Stimulated activated naive B cell treated with anti-CD40 and anti-IgM and Interleukin-4, amounts not matched to agents 10 μg/mL and 1 μg/mL and 100 μg/mL, for 72 hours (primary cell): ENCODE measurements at regions not wholly inside any gene's neighbourhood (a gene's known extent, or its start where the extent isn't known, plus 50 kb on each side); places are given as distances from the start of the nearest gene placed in this dataset.
A peak's percentile ranks its signal among the peaks of the same experiment; 100 is the strongest.

Experiments used
- ATAC-seq, 2 donors: fragments of 150-1000 bp; cut with Tn5 transposase; replicated peaks; 2 replicates each; pipeline ENCODE4 v1.10.0; 2021; ENCODE audit warnings: moderate library complexity in 1 of 2
- DNase-seq: peaks from one replicate; pipeline ENCODE4 v3.0.0; 2021
- H3K27ac Mint-ChIP-seq: one replicate; pipeline ENCODE4 v1.8.0; 2022; ENCODE audit warnings: mild to moderate bottlenecking, mixed read lengths
- H3K27me3 Mint-ChIP-seq, 2 donors: one replicate each; pipeline ENCODE4 v1.8.0; 2022; ENCODE audit warnings: mixed read lengths in 2 of 2
- H3K36me3 Mint-ChIP-seq, 2 donors: one replicate each; pipeline ENCODE4 v1.8.0; 2022; ENCODE audit warnings: mixed read lengths in 2 of 2, mild to moderate bottlenecking in 1 of 2
- H3K4me1 Mint-ChIP-seq, 2 donors: one replicate each; pipeline ENCODE4 v1.8.0; 2022; ENCODE audit warnings: mixed read lengths in 2 of 2, mild to moderate bottlenecking in 1 of 2
- H3K4me3 Mint-ChIP-seq, 2 donors: one replicate each; pipeline ENCODE4 v1.8.0; 2022; ENCODE audit warnings: mild to moderate bottlenecking in 2 of 2, mixed read lengths in 2 of 2, moderate library complexity in 1 of 2
- H3K9me3 Mint-ChIP-seq, 2 donors: one replicate each; pipeline ENCODE4 v1.8.0; 2022; ENCODE audit warnings: mixed read lengths in 2 of 2, mild to moderate bottlenecking in 1 of 2

- Mint-ChIP-seq H3K4me1 (peaks cover 0 to 3% of the 10 kb centered on the region in 2 donors), H3K36me3 (no peaks in the 10 kb centered on the region), H3K27ac (no peak overlapping the region), H3K4me3 (no peak overlapping the region), H3K9me3 (no peaks in the 10 kb centered on the region), H3K27me3 (peaks cover 16% of the 10 kb centered on the region in 2 donors)
- DNase-seq, result no peak
- no peak for ATAC-seq
These were observed 96.1 kb upstream of the DIO3 start for GRCh38 chr14:101464984-101465794.

DNA sequence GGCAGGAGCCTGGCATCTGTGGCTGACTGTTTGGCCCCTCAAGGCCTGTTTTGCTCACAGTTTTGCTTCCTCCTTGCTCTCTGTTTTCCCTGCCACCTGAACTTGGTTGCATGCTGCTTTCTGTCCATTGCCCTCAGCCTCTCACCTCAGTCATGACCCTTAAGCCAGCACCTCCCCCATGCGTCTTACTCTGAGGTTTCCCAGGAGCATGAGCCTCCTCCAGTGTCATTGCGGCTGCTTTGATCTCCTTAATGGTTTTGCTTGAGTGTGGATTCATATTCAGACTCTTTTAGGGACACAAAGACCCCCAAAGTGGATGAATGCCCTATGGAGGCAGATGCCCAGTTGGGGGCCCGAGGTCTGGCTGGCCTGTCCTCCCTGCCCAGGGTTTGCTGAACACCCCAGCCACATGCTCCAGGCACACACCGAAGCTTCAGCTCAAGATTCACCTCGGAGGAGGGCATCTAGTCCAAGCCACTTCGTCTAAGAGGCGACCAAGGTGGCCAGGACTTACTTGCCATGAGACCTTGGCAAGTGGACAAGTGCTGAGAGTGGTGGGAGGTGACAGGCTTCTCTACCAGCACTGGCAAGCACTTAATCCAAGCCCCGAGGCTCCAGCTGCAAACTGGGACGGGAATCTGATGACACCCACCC is 95.4 kb upstream of the DIO3 start:
- Mint-ChIP-seq H3K27me3 (peaks cover 9% of the 10 kb centered on the region in 2 donors), H3K4me1 (peaks cover 0 to 2% of the 10 kb centered on the region in 2 donors), H3K27ac (no peak overlapping the region), H3K9me3 (no peaks in the 10 kb centered on the region), H3K36me3 (no peaks in the 10 kb centered on the region), H3K4me3 (no peak overlapping the region)
- DNase-seq (no peak), ATAC-seq (no peak)

DNA sequence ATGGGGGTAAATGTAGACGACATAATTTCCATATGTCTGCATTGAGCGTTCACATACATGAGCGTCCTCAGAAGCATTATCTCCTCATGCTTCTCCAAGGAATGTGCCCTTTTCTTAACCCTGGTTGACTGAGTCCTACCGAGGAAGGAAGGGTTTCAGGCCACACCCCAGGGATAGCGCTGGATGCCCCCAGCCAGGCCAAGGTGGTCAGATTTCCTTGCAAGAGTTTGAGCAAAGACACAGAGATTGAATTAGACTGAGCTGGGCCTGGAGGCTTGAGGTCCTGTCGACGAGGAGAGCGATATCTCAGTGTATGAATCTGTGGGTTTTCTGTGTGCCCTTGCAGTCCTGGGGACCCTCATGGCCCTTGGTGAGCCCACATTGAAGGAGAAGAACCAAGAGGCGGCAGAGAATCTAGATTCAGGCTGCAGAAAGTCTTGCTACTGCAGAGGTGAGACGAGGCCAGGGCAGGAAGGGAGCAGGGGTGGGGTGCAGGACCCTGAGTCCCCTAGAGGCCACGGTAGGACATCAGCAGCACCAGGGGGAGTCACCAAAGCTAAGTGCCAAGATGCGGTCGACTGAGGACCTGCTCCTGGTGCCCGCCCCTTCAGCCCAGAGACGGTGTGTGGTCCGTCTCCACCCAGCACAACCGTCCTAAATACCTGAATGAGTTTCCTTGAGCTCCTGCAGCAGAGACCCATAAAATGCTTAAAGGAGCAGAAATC is 94.7 kb upstream of the DIO3 start:
- no peaks in the 10 kb centered on the region for H3K36me3 Mint-ChIP-seq
- H3K9me3 Mint-ChIP-seq, result no peaks in the 10 kb centered on the region
- no peak overlapping the region for H3K27ac Mint-ChIP-seq
- H3K4me1 Mint-ChIP-seq, result peaks cover 0 to under 1% of the 10 kb centered on the region in 2 donors
- no peak overlapping the region for H3K4me3 Mint-ChIP-seq
- H3K27me3 Mint-ChIP-seq, result peaks cover 2% of the 10 kb centered on the region in 2 donors
- DNase-seq, result no peak
- no peak for ATAC-seq

- Mint-ChIP-seq H3K4me3 (no peak overlapping the region), H3K27me3 (no peaks in the 10 kb centered on the region), H3K4me1 (no peaks in the 10 kb centered on the region), H3K9me3 (no peaks in the 10 kb centered on the region), H3K36me3 (no peaks in the 10 kb centered on the region), H3K27ac (no peak overlapping the region)
- ATAC-seq (no peak), DNase-seq (no peak)
These were observed 93.9 kb upstream of the DIO3 start for GRCh38 chr14:101467181-101467926.

DNA sequence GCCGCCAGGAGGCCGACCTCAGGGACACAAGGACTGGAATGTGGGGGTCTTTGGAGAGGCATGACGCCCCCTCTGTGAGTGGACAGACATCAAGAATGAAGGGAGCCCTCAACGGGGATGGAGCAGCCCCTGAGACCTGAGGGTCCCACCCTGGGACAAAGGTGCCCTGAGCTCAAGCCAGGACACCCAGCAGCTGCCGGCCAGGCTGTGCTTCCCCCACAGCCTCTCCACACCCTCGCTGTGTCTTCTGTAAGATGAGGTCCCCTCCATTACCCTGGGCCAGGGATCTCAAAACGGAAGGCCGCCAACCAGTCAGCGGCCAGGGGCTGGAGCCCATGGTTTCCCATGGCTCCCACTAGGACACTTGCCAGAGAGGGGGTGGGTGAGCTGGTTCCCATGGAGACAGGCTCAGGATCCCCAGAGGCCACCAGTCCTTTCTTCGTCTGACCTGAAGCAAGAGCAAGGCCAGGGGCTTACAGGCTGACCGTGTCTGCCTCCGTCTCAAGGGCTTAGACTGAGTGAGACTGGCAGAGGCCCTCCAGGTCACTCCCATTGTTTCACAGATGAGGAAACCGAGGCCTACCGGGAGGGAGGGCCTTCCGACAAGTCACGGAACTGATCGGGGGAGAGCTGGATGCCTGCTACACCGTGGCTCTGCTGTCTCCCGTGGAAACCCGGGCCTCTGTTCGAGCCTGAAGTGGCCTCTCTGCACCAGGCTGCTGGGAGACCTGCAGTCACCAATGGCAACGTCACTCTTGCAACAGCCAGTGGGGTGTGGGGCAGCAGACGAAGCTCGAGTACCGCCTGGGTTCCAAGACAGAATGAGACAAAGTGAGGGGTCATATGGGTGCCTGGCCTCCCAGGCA is 91.7 kb upstream of the DIO3 start:
- ATAC-seq (no peak), DNase-seq (no peak)
- H3K4me1 Mint-ChIP-seq, result no peaks in the 10 kb centered on the region
- H3K27ac Mint-ChIP-seq, result no peak overlapping the region
- peaks cover 5 to 8% of the 10 kb centered on the region in 2 donors for H3K27me3 Mint-ChIP-seq
- H3K36me3 Mint-ChIP-seq, result no peaks in the 10 kb centered on the region
- peaks cover 3% of the 10 kb centered on the region in 2 donors for H3K9me3 Mint-ChIP-seq
- no peak overlapping the region for H3K4me3 Mint-ChIP-seq

- peaks cover 3% of the 10 kb centered on the region in 2 donors for H3K9me3 Mint-ChIP-seq
- H3K27ac Mint-ChIP-seq, result no peak overlapping the region
- H3K36me3 Mint-ChIP-seq, result no peaks in the 10 kb centered on the region
- no peak for DNase-seq
- H3K4me1 Mint-ChIP-seq, result no peaks in the 10 kb centered on the region
- H3K27me3 Mint-ChIP-seq, result peaks cover 5 to 8% of the 10 kb centered on the region in 2 donors
- no peak overlapping the region for H3K4me3 Mint-ChIP-seq
- ATAC-seq, result no peak
These were observed 91.0 kb upstream of the DIO3 start for GRCh38 chr14:101470266-101470665.

DNA sequence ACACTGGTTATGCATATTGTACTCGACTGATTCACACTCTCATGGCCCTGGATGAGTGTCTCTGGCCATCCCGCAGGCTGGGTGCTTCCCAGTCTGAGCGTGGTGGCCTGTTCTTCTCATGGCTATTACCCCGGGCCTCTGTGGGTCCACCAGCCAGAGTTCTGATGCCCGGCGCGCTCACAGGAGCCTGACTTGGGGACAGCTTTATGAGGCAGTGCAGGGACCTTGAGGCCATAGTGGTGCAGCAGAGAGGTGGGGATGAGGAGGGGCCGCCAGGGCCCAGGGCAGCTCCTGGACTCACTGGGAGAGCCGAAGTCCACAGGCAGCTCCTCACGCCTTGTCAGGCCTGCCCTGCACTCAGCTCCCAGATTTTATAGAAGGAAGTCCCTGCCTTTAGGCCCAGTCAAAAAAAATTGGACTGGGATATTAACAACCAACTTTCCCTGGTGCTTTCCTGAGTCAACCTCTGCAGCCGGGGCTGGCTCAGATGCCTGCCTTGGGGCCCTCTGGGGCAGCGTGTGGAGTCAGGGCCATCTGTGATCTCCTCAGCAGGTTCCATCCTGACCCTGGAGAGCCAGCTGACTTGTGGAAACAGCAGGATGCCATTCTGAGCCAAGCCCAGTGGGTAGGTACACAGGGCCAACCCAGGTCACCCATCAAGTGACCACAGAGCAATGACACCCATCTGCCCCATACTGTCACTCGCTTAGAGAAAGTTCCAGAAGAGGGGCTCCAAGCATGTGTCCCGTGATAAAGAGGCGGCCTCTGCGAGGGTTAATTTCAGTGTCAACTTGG is 89.4 kb upstream of the DIO3 start:
- ATAC-seq (no peak), DNase-seq (no peak)
- Mint-ChIP-seq H3K27me3 (peaks cover 14 to 16% of the 10 kb centered on the region in 2 donors), H3K9me3 (peaks cover 3% of the 10 kb centered on the region in 2 donors), H3K27ac (no peak overlapping the region), H3K4me3 (no peak overlapping the region), H3K36me3 (no peaks in the 10 kb centered on the region), H3K4me1 (no peaks in the 10 kb centered on the region)

GRCh38 chr14:101472518-101472849 is 88.8 kb upstream of the DIO3 start:
- Mint-ChIP-seq H3K27ac (no peak overlapping the region), H3K27me3 (peaks cover 15 to 16% of the 10 kb centered on the region in 2 donors), H3K4me3 (no peak overlapping the region), H3K4me1 (no peaks in the 10 kb centered on the region), H3K36me3 (no peaks in the 10 kb centered on the region), H3K9me3 (peaks cover 3% of the 10 kb centered on the region in 2 donors)
- DNase-seq (no peak), ATAC-seq (no peak)

GRCh38 chr14:101473045-101473729 is 88.1 kb upstream of the DIO3 start:
- Mint-ChIP-seq H3K9me3 (peaks cover 3% of the 10 kb centered on the region in 2 donors), H3K4me1 (no peaks in the 10 kb centered on the region), H3K27ac (peak overlapping the region; percentile 51), H3K4me3 (no peak overlapping the region), H3K27me3 (peaks cover 15 to 16% of the 10 kb centered on the region in 2 donors), H3K36me3 (no peaks in the 10 kb centered on the region)
- ATAC-seq (no peak), DNase-seq (no peak)

GRCh38 chr14:101473795-101474562 is 87.3 kb upstream of the DIO3 start:
- H3K27me3 Mint-ChIP-seq, result peaks cover 15 to 16% of the 10 kb centered on the region in 2 donors
- peaks cover 3% of the 10 kb centered on the region in 2 donors for H3K9me3 Mint-ChIP-seq
- no peaks in the 10 kb centered on the region for H3K4me1 Mint-ChIP-seq
- DNase-seq, result no peak
- no peaks in the 10 kb centered on the region for H3K36me3 Mint-ChIP-seq
- no peak overlapping the region for H3K4me3 Mint-ChIP-seq
- no peak for ATAC-seq
- peak overlapping the region; percentile 39 for H3K27ac Mint-ChIP-seq

GRCh38 chr14:101474563-101475455 is 86.5 kb upstream of the DIO3 start:
- H3K4me1 Mint-ChIP-seq, result no peaks in the 10 kb centered on the region

More at GRCh38 chr14:101474563-101475455, 86.5 kb upstream of the DIO3 start:
- Mint-ChIP-seq H3K27me3 (peaks cover 15 to 16% of the 10 kb centered on the region in 2 donors), H3K36me3 (no peaks in the 10 kb centered on the region), H3K4me3 (no peak overlapping the region), H3K9me3 (peaks cover 3% of the 10 kb centered on the region in 2 donors), H3K27ac (peak overlapping the region; percentile 39)
- ATAC-seq (no peak), DNase-seq (no peak)
